DMS153 (cell line): ENCODE measurements at regions not wholly inside any gene's neighbourhood (a gene's known extent, or its start where the extent isn't known, plus 50 kb on each side); places are given as distances from the start of the nearest gene placed in this dataset.

Source experiments
- DNase-seq: peaks from one replicate; lab custom pipeline; 2025; lab: John Stamatoyannopoulos, UW

GRCh38 chr20:57768519-57768918 is 58.7 kb upstream of the PMEPA1 start:
- no peak for DNase-seq

- DNase-seq = no peak
Observed at GRCh38 chr20:57767441-57767840, 57.6 kb upstream of the PMEPA1 start.

- DNase-seq = no peak
Observed at GRCh38 chr20:57763235-57763595, 53.4 kb upstream of the PMEPA1 start.

- DNase-seq = no peak
Observed at GRCh38 chr20:57762531-57763234, 52.9 kb upstream of the PMEPA1 start.

GRCh38 chr20:57761413-57761734 is 51.6 kb upstream of the PMEPA1 start:
- DNase-seq = no peak

- DNase-seq = no peak
Observed at GRCh38 chr20:57760698-57761412, 51.0 kb upstream of the PMEPA1 start.

GRCh38 chr20:57759724-57760123 is 49.9 kb upstream of the PMEPA1 start:
- no peak for DNase-seq
